Renal cortical epithelial cell (primary cell): ENCODE measurements at regions not wholly inside any gene's neighbourhood (a gene's known extent, or its start where the extent isn't known, plus 50 kb on each side); places are given as distances from the start of the nearest gene placed in this dataset.

ENCODE experiments used
- DNase-seq: peaks from one replicate; pipeline ENCODE4 v3.0.0-alpha.2; 2011; ENCODE audit warnings: low read depth

- peak; percentile 18 for DNase-seq
These were observed 403.2 kb downstream of the KIF4B start for GRCh38 chr5:155416765-155417164.

- peak; percentile 3 for DNase-seq
These were observed 405.5 kb downstream of the KIF4B start for GRCh38 chr5:155418960-155419579.

GRCh38 chr5:155430192-155430591 is 416.6 kb downstream of the KIF4B start:
- no peak for DNase-seq

- DNase-seq, result no peak
These were observed 420.7 kb downstream of the KIF4B start for GRCh38 chr5:155434267-155434666.

GRCh38 chr5:155434681-155435080 is 421.1 kb downstream of the KIF4B start:
- DNase-seq, result no peak

GRCh38 chr5:155441849-155442248 is 428.3 kb downstream of the KIF4B start:
- DNase-seq, result no peak

- DNase-seq, result no peak
These were observed 437.6 kb downstream of the KIF4B start for GRCh38 chr5:155451106-155451505.

DNA sequence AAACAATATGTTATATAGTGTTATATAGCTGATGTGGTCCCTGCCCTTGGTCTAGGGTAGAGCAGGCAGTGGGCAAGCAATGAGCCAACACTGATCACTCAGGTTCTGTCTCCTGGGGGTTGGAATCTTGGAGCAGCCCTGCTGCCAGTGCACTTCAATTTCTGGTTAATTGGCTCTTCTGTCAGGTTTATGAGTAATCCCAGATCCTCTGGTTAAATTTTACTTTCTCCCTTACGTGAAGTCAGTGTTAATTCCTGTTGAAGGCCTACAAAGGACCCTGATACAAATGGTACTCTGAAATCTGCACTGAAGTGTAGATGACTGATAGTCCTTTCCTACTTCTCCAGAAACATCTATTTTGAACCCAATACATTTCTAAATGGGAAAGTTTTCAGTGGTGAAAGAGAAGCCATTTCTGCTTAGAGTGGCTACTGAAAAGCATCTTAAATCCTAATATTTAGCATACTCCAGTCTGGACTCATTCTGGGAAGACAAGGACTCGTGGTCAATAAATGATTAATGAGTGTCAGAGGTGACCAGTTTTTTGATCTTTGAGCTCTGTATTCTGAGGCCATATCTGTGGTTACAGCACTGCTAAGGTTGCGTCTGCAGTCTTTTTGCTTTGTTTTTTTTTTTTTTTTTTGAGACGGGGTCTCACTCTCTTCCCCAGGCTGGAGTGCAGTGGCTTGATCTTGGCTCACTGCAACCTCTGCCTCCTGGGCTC is 442.4 kb downstream of the KIF4B start:
- DNase-seq, result peak; percentile 51

- no peak for DNase-seq
These were observed 446.4 kb downstream of the KIF4B start for GRCh38 chr5:155459889-155460500.

DNA sequence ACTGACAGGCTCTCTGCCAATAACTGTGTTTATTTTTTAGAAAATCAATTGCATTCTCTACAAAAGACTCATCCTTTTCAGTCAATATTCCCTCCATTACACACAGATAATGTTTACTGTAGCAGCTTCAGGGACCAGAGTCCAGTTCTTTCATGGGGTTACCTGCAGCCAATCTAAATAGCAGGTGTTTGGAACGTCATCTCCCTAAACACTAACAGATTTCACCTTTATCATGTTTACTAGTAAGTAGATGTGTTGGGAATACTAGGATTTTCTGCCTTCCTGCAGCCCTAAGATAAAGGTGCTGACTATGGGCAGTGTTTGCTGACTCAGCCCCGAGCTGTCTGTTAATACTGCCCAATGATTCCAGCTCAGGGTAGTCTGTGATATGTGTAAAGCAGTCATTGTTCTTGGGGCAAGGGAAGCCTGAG is 447.0 kb downstream of the KIF4B start:
- DNase-seq, result no peak

DNA sequence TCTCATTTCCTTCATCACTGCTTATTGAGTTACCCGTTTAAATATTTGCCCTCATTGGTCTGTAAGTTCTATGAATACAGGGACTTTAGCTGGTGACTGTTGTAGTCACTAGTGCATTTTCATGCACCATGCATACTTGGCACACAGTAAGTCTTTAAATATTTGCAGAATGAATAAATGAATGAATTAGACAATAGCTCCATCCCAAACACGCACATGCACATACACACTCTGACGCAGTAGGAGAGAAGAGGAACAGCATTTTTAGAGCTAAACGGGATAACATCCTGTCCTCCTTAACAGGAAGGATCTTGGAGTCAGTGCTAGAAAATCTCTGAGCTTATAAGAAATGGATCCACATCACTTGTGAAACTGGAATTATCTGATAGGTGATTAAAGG is 447.7 kb downstream of the KIF4B start:
- DNase-seq, result no peak

GRCh38 chr5:155466851-155467250 is 453.3 kb downstream of the KIF4B start:
- DNase-seq, result no peak

DNA sequence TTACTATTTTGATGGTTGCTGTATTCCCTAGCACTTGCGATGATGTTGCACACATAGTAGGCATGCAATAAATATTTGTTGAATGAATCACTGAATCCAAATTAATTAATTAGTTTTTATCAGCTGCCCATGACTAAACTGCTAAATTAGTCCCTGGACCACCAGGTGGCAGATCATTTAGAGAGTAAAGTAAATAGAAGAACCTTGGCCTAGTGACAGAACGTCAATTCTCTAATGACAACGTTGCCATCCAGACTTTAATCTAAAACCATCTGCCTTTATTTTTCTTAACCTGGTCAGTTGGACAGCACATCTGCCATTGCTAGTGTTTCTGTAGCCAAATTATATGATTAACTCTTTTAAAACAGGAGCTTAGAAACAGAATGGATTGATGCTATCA is 457.5 kb downstream of the KIF4B start:
- DNase-seq, result no peak

DNA sequence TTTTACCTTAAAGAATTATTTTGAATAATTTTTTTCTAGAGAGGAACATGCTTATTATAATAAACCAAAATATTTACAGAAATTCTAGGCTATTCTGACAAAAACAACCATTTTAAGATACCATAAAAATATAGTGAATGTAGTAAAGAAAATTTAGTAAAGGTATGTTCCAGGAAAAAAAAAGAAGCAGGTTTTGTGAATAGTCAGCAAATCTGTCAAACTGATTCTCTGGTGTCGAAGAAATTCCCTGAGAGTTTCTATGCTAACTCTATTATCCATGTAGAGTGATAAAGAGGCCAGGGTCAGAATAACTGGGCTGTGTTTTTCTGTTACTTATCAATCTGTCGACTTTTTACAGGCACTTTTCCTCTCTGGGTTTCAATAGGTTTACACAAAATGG is 459.2 kb downstream of the KIF4B start:
- DNase-seq, result no peak

DNA sequence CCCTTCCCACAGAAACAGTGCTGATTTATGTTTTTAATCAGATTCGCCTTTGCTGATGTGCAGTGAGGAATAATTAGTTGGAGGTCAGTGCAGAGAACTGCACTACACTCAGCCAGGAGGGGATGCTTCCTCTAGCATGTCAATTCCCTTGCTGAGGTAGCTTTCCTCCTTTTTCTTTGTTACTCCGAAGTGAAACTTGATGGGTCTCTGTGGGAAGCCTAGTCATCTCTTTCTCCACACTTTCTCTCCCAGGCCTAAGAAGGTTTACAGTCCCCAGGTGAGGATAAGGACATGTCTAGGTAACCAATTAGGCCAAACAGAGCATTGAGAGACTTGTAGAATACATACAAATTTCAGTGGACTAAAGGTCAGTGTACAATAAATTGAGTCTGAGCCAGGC is 461.8 kb downstream of the KIF4B start:
- DNase-seq, result no peak

DNA sequence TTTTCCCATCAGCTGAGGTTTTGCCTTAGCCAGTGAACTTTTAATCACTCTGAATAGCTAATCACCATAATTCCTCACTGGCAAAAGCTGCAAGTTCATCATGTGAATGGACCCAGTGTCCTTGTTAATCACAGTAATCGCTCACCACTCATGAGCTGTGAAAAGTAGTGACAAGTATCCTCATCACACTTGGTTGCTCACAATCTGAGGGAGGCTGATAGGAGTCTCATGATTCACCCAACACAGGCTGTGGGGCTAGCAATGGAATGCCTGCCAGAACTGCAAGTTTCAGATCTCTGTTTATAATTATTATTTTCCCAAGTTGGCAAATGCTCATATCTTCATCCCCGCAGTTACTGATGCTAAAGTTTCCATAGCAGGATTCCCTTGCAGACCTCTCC is 467.2 kb downstream of the KIF4B start:
- DNase-seq, result peak; percentile 74

DNA sequence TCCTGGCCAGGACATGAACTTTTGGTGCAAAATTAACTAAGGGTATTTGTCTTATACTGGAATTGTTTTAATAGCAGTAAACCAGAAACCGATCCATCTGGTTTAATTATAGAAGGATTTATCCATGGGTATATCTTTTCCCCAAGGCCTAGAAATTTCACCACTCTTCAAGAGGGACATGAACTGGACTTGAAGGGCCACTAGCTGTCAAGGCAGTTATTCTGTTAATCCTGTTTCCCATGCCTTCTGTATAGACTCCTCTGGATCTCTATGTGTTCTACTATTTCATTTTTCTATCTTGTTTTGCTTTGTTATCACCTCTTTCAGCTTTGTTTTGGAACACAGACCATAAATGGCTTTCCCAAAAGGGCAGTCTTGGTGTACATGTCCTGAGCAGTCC is 467.6 kb downstream of the KIF4B start:
- DNase-seq, result no peak

- DNase-seq, result no peak
These were observed 468.9 kb downstream of the KIF4B start for GRCh38 chr5:155482428-155482827.

DNA sequence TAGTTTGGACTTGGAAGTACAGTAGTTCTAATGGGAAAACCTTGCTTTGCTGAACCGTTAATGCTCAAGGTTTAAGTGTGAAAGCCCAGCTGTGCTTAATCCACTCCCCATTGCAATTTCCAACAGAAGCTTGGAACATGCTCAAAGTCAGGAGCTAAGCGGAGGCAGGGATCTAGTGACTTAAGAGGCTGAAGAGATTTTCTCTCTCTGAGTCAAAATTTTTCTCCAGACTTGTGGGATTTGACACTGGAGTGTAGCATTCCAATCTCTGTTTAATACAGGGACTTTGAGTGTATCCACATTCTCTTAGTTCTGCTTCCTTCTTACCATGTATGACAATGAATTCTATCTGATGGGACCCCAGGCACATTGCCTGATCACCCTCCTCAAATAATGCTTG is 471.8 kb downstream of the KIF4B start:
- peak; percentile 19 for DNase-seq

DNA sequence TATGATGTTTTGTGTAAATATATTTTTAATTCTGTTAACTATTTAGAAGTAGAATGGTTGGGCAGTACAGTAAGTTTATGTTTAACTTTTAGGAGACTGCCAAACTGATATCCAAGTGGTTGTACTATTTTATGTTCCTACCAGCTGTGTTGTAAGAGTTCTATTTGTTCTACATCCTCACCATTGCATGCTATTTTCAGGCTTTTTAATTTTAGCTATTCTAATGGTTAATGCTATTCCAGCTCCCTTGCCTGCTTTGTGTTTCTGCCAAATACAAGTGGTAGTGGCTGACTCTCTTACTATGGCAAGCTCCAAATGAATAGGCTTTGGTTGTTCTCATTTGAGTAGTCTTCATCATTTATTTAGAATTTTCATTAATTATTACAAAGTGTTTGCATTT is 476.4 kb downstream of the KIF4B start:
- DNase-seq, result peak; percentile 6

DNA sequence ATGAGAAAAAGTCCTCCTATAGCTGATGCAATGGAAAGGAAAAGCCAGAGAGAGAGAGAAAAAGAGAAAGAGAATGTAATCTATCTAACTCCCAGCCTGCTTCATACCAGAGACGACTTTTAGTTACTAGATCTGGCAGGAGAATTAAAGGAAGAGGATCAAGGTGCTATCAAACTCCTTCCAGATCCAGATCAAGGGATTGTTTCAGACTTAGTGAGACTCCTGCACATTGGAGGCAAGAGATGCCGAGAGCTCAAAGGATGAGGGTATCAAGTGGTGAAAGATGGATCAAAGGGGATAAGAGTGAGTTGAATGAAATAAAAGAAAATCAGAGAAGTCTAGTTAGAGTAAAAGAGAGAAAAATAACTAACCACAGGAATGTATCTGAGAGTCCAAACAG is 478.6 kb downstream of the KIF4B start:
- DNase-seq, result no peak

DNA sequence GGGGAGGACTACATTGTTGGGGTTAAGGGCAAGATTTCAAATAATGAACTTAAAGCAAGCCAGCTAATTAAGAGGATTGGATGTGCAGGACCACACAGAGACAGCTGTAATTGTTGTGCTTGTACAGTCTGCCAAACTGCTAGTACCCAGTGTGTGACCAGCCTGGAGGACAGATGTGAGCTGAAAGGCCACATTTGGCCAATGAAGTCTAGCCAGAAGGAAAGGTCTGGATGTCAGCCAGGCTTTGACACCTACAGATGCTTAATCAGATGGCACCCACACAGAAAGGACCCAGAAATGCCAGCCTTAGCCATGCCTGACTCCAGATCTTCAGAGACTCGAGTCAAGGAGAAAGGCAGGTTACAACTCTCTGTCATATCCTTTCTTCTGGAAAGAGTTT is 491.1 kb downstream of the KIF4B start:
- DNase-seq, result no peak

DNA sequence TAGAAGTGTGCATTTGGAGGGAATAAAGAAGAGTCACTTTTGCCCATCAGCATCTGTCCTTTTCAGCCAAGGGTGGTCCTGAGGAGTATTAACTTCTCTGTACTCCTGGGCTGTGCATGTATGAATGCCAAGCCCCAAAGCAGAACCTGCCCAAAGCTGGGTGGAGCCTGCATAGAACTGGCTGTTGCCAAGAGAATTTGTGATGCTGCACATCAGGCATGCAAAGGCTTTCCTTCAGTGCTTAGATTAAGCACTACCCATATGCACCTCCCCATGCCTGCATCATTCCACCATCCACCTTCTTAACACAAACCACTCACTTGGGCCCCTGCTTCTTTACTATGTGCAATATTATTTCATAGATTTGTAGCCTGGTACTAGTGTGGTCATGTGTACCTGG is 493.8 kb downstream of the KIF4B start:
- DNase-seq, result no peak
